GM19324 (cell line): ENCODE measurements at regions not wholly inside any gene's neighbourhood (a gene's known extent, or its start where the extent isn't known, plus 50 kb on each side); places are given as distances from the start of the nearest gene placed in this dataset.
A peak's percentile ranks its signal among the peaks of the same experiment; 100 is the strongest.

Source experiments
- ATAC-seq: cut with Tn5 transposase; IDR thresholded peaks from one replicate; pipeline ENCODE4 v1.9.1; 2021; ENCODE audit warnings: mild to moderate bottlenecking, moderate library complexity; ENCODE audit not compliant: unreplicated experiment, low FRiP score

GRCh38 chr1:59135761-59136255 lies 161.1 kb upstream of the FGGY start:
- ATAC-seq: no peak

GRCh38 chr1:59136541-59137275 lies 160.2 kb upstream of the FGGY start:
- ATAC-seq: no peak

- no peak for ATAC-seq
Observed at GRCh38 chr1:59137276-59137615, 159.6 kb upstream of the FGGY start.

- ATAC-seq: no peak
Observed at GRCh38 chr1:59137968-59138367, 158.9 kb upstream of the FGGY start.

DNA sequence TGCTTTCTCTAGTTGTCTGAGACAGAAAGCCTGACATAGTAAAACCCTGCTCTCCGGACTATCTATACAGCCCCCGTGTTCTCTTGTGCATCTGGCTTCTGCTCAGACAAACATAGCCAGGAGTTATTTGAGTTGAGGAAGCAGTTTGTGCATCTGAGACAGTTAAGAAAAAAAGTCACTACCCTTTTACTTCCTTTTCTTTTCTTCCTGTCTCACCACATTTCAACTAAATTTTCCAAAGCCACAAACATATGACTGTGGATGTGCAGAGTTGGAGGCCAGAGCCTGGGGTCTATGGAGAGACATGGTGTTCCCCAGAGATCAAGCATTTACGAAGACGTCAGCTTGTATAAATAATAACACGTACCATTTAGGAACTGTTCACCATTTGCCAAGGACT lies 158.5 kb upstream of the FGGY start:
- no peak for ATAC-seq

- ATAC-seq: no peak
Observed at GRCh38 chr1:59139396-59139795, 157.5 kb upstream of the FGGY start.

- ATAC-seq: no peak
Observed at GRCh38 chr1:59141267-59141863, 155.5 kb upstream of the FGGY start.

- ATAC-seq: no peak
Observed at GRCh38 chr1:59142311-59143132, 154.4 kb upstream of the FGGY start.

DNA sequence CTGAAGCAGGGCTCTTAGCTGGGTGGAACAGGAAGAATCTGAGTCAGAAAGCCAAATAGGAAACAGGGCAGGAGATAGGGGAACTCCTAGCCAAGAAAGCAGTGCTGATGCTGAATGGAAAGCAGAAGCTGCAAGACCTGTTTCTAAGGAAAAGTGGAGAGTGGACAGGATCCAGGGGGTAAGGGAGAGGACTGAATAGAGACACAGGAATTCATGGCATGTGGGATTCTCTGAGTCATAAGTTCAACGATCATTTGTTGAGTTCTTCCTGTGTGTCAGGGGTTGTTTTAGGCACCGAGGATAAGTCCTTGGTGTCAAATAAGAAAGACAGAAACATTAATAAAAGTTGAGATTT lies 153.8 kb upstream of the FGGY start:
- ATAC-seq: no peak

DNA sequence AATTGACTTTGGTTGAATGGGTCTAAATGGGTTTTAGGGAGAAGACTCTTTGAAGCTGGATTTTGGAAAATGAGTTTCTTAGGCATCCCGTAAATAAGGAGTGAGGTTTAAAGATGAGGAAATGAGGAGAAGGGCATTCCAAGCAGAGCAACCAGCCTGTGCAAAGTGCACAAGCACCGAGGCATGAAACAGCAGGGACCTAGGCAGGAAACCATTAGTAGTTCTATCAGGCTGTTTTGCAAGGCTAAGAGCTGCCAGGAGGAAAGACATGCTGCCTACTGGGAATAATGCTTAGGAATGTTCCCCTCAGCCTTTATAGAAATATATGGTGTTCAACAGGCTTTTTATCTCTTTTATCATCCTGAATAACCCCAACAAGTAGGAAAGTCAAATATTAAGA lies 153.1 kb upstream of the FGGY start:
- no peak for ATAC-seq

- no peak for ATAC-seq
Observed at GRCh38 chr1:59144959-59145358, 151.9 kb upstream of the FGGY start.

GRCh38 chr1:59146056-59146455 lies 150.8 kb upstream of the FGGY start:
- ATAC-seq: no peak

- peak; percentile 54 for ATAC-seq
Observed at GRCh38 chr1:59146651-59147358, 150.1 kb upstream of the FGGY start.

DNA sequence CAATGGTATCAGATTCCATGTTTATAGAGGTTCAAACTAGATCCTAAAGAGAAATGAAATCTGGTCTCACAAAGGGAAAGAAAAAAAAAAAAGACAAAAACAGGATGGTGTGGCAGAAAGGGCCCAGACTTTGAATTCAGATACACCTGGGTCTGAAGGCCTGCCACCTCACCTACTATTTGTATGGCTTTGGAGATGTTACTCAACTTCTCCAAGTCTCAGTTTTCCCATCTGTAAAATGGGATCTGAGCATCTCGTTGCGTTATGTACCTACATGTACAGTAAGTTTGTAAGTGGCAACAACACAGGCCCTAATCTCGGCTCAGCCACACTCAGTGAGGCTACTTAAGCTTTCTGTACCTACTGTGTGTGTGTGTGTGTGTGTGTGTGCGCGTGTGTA lies 147.5 kb upstream of the FGGY start:
- ATAC-seq: no peak

GRCh38 chr1:59150577-59151386 lies 146.1 kb upstream of the FGGY start:
- peak; percentile 52 for ATAC-seq

DNA sequence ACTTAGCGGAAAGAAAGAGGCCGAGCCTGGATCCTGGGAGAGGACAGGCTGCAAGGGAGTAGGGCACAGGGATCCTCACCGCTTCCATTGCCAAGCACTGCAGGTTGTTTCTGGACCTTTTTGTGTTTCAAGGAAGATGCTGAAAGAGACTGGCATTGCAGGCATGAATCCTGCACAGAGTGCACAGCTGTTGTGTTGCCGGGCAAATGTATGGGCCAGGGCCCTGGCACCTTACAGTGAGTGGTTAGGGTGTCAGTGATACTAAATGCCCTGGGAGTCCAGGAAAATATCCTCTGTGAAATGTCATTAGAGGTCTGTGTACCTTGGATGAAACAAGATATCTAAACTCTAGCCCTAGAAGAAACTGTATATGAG lies 145.5 kb upstream of the FGGY start:
- ATAC-seq: no peak

DNA sequence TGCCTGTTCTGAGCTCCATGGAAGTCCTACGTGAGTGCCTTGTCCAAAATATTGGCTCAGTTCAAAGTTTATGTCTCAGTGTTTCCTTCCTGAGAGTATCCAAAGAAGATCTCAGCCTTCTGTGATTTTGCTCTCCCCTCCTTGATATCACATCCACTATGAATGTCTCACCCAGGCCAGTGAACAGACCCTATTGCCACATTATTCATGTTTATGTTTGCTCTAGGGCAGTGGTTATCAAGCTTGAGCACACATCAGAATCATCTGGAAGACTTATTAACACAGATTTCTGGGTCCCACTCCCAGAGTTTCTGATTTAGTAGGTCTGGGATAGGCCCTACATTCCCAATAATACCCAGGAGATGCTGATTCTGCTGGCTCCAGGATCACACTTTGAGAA lies 145.0 kb upstream of the FGGY start:
- ATAC-seq: no peak

DNA sequence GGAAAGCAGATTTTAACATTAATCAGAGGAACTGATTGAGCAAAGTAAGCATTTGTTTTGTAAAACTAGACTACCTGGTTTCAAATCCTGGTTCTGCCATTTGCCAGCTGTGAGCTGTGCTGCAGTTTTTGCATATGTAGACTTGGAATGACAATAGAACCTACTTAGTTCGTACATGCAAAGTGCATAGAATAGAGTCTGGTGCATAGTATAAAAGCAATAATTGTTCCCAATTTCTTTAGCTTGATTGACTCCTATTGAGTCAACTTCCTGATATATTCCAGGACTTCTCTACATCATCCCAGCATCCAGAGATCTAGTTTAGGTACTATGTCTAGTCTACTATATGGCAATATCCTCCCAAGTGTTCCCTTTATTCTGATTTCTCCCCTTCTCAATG lies 144.4 kb upstream of the FGGY start:
- no peak for ATAC-seq

GRCh38 chr1:59154401-59154800 lies 142.5 kb upstream of the FGGY start:
- no peak for ATAC-seq

GRCh38 chr1:59155351-59155750 lies 141.5 kb upstream of the FGGY start:
- ATAC-seq: no peak
